ENCODE measurements at regions not wholly inside any gene's neighbourhood (a gene's known extent, or its start where the extent isn't known, plus 50 kb on each side); places are given as distances from the start of the nearest gene placed in this dataset.
"Not testable (repeated sequence)": the region's sequence is repeated elsewhere in the genome, so short reads cannot be mapped to it uniquely, and the experiment has no call there.

DNA sequence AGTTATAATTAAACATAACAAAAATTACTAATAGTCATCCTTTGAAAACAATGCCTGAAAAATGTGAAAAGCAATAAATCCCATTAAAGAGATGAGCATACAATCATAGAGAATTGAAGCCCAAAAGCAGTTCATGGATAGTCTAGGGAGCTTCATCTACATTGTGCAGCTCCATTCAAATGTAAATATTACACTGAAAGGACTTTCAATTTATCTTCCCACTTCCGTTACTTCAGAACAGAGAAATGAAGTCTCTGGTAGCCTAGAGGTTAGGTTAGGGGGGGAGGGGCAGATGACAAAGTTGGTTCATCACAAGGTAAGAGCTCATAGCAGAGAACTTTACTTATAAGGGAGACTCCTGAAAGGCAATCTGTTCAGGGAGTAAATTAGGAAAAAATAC lies 126.6 kb upstream of the RGPD4 start:
- no peak for DNase-seq (ENCODE audit: low read depth)

DNA sequence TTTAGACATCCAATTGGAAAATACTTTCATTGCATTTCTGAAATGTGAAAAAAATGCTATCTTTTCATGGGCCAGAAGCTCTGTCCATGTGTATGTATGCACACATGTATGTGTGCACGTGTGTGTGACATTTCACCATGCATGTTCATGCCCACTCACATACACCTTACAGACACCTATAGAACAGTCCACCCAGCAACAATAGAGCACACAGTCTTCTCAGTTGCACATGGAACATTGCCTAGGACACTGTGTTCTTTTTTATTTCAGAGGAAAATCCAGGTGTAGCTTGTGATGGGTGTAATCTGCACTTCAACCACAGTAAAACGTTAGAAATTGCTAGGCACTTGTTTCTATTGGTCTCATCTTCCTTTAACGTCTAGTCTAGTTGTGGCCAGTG lies 114.8 kb upstream of the RGPD4 start:
- no peak for DNase-seq (ENCODE audit: low read depth)

DNA sequence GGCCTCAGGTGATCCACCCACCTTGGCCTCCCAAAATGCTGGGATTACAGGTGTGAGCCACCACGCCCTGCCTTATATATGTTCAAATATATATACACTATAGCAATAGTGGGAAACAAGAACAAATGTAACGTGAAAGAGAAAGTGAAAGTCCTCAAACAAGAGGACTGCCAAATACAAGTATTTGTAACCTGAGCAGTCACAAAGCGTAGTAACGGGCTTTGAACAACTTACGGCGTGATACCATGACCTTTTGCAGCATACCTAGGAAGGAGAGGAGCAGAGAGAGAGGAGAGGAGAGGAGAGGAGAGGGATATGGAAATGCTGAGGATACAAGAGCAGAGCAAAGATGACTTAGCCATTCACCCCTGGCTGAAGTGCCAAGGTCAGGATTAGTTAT lies 113.8 kb upstream of the RGPD4 start:
- DNase-seq (ENCODE audit: low read depth): no peak

DNA sequence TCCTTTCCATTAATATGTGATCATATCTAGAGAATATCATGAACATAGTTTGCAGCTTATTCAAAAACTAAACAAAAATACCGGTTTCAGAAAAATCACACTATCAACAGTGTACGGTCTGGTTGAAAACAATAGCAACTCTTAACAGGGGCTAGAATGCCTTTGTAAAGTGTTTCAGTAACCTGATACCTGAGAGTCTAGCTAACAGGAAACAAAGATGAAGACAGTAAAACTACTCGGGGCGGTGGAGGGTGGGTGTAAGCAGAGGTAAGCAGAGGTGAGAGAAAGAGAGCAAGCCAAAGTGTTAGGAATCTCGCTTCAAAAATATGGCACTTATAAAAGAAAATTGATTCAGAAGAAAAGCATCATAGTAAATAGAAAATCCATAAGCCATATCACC lies 109.0 kb upstream of the RGPD4 start:
- no peak for DNase-seq (ENCODE audit: low read depth)

DNA sequence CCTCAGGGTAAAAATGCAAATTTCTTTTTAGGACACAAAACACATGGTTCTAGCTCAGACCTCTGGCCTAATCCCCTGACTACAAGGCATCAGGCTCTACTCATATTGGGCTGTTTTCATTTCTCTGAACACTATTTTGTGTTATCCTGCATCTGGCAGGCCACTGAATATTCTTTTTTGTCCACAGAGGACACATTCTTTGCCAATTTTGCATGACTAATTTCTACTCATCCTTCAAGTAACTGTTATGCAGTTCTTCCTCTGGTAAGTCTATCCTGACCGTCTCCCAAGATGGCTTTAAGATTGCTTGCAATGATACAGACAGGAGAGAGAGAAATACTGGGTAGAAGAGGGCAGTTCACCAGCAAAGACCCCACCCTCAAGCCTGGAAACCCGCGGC lies 107.6 kb upstream of the RGPD4 start:
- DNase-seq (ENCODE audit: low read depth): no peak

DNA sequence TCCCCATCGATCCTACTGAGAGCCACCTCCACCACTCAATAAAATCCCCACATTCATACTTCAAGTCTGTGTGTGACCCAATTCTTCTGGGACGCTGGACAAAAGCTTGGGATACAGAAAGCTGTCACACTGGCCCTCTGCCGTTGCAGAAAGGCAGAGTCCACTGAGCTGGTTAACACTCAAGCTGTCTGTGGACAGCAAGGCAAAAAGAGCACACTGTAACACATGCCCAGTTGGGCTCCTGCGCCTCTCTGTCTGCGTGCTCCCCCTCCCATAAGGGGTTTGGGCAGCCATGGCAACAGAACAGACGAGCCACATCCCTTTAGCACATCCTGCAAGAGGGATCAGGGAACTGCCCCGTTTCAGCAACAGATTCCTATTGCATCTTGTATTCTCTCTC lies 106.9 kb upstream of the RGPD4 start:
- DNase-seq (ENCODE audit: low read depth): no peak

DNA sequence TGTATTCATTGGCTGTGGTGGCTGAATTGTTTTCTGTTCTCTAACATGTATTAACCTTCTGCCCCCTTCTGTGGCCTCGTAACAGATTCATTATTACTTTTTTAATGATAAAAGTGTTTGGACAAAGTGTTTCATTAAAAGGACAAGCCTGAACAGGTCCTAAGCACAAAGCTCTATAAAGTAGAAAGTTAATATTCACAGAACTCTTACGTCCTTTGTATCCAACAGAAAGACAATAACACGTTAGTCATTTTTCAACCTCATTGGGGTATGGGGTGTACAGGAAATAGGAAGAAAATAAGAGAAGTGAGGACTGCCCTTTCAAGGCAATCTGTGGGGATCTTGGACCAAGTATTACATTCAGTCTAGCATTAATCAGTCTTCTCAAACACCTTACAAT lies 105.5 kb upstream of the RGPD4 start:
- DNase-seq (ENCODE audit: low read depth): no peak

DNA sequence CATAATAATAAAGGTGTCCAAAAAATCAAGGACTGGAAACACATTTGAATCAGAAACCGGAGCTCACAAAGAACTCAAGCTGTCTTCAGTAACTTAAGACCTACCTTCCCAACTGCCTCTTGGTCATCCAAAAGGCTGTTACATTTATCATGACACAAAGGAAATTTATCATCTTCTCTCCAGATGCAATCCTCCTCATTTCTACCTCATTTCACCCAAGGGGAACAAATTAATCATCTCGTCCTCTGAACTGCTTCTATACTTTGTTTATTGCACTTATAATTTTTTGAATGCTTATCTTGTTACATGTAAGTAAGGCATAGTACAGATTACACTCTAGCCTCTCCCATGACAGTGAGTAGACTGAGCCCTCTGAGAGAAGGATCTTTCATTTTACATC lies 105.1 kb upstream of the RGPD4 start:
- no peak for DNase-seq (ENCODE audit: low read depth)

DNA sequence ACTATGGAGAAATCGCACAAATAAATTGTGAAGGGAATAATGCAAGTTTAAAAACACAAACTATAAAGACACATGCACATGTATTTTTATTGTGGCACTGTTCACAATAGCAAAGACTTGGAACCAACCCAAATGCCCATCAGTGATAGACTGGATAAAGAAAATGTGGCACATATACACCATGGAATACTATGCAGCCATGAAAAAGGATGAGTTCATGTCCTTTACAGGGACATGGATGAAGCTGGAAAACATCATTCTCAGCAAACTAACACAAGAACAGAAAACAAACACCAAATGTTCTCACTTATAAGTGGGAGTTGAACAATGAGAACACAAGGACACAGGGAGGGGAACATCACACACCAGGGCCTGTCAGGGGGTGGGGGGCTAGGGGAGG lies 100.9 kb upstream of the RGPD4 start:
- DNase-seq (ENCODE audit: low read depth): not testable (repeated sequence)

DNA sequence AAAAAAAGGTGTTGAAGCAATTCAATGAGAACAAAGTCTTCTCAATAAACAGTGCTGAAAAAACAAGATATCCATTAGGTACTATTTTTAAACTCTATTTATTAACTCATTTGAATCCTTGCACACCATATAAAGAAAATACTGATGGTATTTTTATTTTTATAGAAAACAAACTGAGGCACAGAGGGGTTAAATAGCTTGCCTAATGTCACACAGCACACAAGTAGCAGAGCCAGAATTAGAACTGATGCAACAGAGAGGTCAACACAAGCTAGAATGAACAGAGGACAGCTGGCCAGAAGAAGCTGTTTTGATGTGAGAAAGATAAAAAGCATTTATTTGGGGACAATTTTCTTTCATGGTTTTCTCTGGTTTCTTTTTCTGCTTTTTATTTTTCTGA lies 99.4 kb upstream of the RGPD4 start:
- no peak for DNase-seq (ENCODE audit: low read depth)

DNA sequence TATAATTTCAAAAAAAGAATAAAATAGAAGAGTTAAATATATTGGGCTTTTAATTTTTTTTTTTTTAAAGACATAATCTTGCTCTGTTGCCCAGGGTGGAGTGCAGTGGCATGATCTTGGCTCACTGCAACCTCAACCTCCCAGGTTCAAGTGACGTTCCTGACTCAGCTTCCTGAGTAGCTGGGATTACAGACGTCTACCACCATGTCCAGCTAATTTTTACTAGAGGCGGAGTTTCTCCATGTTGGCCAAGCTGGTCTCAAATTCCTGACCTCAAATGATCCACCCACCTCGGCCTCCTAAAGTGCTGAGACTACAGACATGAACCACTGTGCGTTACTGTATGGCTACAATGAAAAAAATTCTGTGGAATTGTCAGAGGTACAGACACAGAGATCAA lies 98.1 kb upstream of the RGPD4 start:
- no peak for DNase-seq (ENCODE audit: low read depth)

DNA sequence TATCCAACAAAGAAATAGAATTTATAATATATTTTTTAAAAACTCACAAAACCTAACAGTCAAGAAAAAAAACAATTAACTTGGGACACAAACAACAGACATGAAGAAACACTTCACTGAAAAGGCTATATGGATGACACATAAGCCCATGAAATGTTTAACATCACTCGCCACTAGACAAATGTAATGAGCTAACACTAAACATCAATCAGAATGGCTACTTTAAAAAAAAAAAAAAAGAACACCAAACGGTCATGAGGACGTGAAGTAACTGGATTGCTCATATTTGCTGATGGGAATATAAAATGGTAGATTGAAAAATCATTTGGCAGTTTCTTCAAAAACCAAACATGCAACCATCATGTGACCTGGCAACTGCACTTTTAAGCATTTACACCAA lies 97.3 kb upstream of the RGPD4 start:
- DNase-seq (ENCODE audit: low read depth): no peak

DNA sequence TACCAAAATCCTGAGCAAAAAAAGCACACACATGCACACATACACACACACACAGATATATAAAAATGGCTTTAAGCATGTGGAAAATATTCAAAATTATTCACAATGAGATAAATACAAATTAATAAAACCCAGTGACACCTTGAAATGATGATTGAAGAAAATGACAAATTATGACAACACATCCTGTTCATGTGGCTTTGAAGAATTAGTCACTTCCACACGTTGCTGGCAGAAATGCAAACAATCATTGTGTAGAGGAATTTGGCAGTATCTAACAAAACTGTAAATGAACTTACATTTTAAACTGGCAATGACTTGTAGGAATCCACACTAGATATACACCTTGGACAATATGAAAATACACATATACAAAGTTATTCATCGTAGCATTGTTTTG lies 95.8 kb upstream of the RGPD4 start:
- no peak for DNase-seq (ENCODE audit: low read depth)

DNA sequence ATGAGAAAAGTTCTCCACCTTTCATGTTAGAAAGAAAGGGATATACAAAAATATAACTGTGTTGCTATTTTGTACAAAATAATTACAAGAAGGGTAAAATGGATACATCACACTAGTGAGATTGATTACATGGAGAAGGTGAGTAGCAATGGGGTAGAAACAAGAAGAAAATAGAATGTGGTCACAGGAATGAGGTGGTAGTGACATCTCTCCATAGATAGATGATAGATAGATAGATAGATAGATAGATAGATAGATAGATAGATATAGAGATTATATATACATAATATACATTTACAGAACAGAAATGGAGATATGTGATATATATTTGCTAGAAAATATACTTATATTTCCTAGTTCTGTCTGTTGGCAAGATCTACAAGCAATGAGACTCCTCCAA lies 95.3 kb upstream of the RGPD4 start:
- no peak for DNase-seq (ENCODE audit: low read depth)

DNA sequence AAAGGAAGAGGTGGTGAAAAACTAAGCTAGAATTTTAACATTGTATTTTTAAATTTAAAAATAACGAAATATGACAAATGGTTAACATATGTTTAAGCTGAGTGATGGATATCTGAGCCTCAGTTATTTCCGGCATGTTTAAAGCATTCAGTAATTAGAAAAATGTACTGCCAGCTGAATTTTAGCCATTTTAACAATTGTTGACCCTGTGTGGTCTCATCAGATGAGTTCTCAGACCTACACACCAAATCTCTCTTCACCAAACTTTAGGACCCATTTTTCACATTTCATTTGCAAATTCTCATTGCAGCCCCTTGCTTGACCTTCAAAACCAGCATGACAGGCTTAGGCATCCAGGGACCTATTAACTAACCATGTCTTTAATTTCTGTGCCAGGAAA lies 91.5 kb upstream of the RGPD4 start:
- no peak for DNase-seq (ENCODE audit: low read depth)

DNA sequence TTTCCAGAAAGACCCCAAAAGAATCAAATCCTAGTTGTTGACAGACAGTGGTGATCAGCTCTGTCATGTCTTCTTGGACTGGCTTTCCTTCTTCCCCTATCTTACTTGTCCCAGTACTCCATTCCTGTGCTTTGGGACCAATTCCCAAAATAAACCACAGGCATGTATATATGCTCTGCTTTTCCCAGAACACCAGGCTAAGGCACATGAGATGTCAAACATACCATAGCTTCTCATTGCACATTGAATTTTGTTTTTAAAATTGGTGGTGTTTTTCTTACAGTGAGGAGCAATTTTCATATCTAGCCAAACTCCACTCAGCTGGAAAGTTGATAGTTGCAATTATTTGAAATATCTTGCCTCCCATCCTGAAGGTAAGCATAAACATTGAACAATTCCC lies 88.9 kb upstream of the RGPD4 start:
- no peak for DNase-seq (ENCODE audit: low read depth)

DNA sequence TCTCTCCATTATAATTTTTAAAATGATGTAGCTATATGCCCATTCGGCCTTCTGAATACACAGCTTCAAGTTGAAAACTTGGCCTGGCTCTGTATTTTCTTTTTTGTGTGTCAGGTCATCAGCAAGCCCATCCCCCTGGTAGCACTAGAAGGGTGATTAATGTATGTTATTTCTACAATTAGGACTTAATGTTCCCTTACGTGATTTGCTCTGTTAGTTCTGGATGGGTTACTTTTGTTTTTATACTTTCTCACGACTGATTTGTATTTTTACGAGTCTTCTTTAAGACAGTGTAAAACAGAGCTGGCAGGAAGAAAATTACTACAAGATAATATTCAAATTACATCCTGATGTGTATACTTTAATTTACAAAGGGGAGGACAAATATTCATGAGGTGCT lies 88.4 kb upstream of the RGPD4 start:
- DNase-seq (ENCODE audit: low read depth): no peak

DNA sequence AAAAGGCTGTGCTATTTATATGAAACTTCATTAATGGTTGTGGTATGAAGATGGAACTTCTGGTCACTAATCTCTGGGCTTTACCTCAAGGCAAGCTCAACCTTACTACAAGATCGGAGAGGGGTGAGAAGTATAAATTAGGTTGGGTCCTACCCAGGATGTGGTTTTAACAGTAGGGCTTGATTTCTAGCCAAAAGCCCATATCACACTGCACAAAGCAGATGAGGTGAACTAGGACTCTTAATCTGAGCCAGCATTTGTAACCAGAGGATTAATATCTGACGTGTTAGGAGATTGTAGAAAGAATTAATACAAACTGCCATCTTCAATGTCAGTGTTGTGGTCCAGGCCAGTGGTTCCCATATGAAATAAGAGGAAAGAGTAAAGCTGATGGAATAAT lies 86.4 kb upstream of the RGPD4 start:
- DNase-seq (ENCODE audit: low read depth): no peak

DNA sequence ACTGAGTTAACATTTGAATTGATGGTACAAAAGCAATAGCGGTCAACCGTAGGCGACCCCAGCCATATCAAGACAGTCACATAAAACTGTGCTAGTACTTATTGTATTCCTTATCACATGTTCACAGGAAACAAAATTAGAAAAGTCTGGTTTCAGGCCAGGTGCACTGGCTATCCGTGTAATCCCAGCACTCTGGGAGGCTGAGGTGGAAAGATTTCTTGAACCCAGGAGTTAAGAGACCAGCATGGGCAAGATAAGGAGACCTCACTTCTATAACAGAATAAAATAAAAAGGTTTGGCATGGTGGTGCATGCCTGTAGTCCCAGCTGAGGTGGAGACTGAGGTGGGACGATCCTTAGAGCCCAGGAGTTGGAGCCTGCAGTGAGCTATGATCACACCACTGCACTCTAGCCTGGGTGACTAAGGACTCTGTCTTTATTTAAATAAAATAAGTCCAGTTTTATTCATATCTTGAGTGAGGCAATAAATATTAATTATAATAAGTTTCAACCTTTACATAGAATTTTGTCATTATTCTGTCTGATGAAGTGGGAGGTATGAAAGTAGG lies 84.1 kb upstream of the RGPD4 start:
- no peak for DNase-seq (ENCODE audit: low read depth)

DNA sequence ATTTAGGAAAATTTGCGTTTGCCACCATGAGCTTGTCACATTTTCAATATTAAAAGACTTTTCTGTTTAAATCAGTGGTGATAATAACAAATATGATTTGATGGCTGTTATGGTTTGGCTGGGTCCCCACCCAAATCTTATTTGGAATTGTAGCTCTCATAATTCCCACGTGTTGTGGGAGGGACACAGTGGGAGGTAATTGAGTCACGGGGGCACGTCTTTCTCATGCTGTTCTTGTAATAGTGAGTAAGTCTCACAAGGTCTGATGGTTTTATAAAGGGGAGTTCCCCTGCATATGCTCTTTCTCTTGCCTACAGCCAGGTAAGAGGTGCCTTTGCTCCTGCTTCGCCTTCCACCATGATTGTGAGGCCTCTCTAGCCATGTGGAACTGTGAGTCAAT lies 83.4 kb upstream of the RGPD4 start:
- no peak for DNase-seq (ENCODE audit: low read depth)

DNA sequence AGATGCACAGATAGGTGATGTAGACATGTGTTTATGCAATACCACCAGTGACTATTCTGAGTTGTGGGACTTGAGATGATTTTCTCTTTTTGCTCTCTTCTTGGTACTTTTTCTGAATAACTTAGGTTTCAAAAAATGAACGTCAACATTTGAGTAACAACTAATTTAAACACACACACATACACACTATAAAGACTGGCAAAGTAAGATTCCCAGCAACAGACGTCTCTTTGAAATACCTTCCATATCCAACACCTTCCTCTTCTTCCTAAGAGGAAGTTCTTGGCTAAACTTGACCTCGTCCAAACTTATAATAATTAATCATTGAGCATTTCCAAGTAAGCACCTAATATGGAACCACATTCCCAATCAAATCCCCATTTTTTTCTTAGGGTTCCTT lies 81.6 kb upstream of the RGPD4 start:
- DNase-seq (ENCODE audit: low read depth): no peak

DNA sequence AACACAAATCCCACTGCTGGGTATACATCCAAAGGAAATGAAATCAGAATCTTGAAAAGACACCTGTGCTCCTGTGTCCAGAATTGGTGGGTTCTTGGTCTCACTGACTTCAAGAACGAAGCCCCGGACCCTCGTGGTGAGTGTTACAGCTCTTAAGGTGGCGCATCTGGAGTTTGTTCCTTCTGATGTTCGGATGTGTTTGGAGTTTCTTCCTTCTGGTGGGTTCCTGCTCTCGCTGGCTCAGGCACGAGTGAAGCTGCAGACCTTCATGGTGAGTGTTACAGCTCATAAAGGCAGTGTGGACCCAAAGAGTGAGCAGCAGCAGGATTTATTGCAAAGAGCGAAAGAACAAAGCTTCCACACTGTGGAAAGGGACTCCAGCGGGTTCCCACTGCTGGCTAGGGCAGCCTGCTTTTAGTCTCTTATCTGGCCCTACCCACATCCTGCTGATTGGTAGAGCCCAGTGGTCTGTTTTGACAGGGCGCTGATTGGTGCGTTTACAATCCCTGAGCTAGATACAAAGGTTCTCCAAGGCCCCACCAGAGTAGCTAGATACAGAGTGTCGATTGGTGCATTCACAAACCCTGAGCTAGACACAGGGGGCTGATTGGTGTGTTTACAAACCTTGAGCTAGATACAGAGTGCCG lies 80.0 kb upstream of the RGPD4 start:
- not testable (repeated sequence) for DNase-seq (ENCODE audit: low read depth)

DNA sequence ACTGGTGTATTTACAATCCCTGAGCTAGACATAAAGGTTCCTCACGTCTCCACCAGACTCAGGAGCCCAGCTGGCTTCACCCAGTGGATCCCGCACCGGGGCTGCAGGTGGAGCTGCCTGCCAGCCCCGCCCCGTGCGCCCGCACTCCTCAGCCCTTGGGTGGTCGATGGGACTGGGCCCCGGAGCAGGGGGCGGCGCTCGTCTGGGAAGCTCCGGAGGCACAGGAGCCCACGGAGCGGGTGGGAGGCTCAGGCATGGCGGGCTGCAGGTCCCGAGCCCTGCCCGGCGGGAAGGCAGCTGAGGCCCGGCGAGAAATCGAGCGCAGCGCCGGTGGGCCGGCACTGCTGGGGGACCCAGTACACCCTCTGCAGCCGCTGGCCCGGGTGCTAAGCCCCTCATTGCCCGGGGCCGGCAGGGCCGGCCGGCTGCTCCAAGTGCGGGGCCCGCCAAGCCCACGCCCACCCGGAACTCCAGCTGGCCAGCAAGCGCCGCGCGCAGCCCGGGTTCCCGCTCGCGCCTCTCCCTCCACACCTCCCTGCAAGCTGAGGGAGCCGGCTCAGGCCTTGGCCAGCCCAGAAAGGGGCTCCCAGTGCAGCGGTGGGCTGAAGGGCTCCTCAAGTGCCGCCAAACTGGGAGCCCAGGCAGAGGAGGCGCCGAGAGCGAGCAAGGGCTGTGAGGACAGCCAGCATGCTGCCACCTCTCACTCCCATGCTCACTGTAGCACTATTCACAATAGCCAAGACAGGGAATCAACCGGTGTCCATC lies 79.3 kb upstream of the RGPD4 start:
- DNase-seq (ENCODE audit: low read depth): not testable (repeated sequence)

Measured in forelimb muscle (tissue), 1 donor.